GM12878 (cell line): ENCODE measurements at regions not wholly inside any gene's neighbourhood (a gene's known extent, or its start where the extent isn't known, plus 50 kb on each side); places are given as distances from the start of the nearest gene placed in this dataset.

Experiments used
- BRCA1 ChIP-seq: IDR thresholded peaks from 2 replicates; pipeline ENCODE4 v1.6.1; 2011; ENCODE audit warnings: low read depth, low read length, improper control_type of control experiment
- E2F4 ChIP-seq: IDR thresholded peaks from 2 replicates; pipeline ENCODE4 v1.6.1; 2012; ENCODE audit warnings: low read depth, low read length, improper control_type of control experiment
- HCFC1 ChIP-seq: fragments of 150-350 bp; IDR thresholded peaks from 2 replicates; pipeline ENCODE4 v1.6.1; 2014; ENCODE audit warnings: low read length
- KDM1A ChIP-seq: fragments of 200-600 bp; sonication (generic); IDR thresholded peaks from 2 replicates; pipeline ENCODE4 v1.6.1; 2016; ENCODE audit warnings: borderline replicate concordance
- NBN ChIP-seq: fragments of 450-650 bp; IDR thresholded peaks from 2 replicates; pipeline ENCODE4 v1.6.1; 2016
- NKRF ChIP-seq: fragments of 450-650 bp; conservative IDR thresholded peaks from 2 replicates; pipeline ENCODE4 v1.6.1; 2017; ENCODE audit warnings: mild to moderate bottlenecking, moderate library complexity
- NR2F1 ChIP-seq: fragments of 450-650 bp; conservative IDR thresholded peaks from 2 replicates; pipeline ENCODE4 v1.6.1; 2017; ENCODE audit warnings: mild to moderate bottlenecking
- REST ChIP-seq: IDR thresholded peaks from 2 replicates; pipeline ENCODE4 v1.6.1; 2012; ENCODE audit warnings: mild to moderate bottlenecking, low read depth, low read length
- SREBF2 ChIP-seq: IDR thresholded peaks from 2 replicates; pipeline ENCODE4 v1.6.1; 2012; ENCODE audit warnings: mild to moderate bottlenecking, low read length

- TF ChIP-seq REST (no peak), SREBF2 (no peak), BRCA1 (no peak), HCFC1 (no peak), NR2F1 (no peak), KDM1A (no peak), NBN (no peak), E2F4 (no peak), NKRF (no peak)
- TF ChIP-seq, all 136 proteins: peak for 0
These were observed 231.8 kb upstream of the GMDS start (continued) for GRCh38 chr6:2477250-2477649.
